MM.1S (cell line): ENCODE measurements at regions not wholly inside any gene's neighbourhood (a gene's known extent, or its start where the extent isn't known, plus 50 kb on each side); places are given as distances from the start of the nearest gene placed in this dataset.

Experiments
- DNase-seq: peaks from one replicate; pipeline ENCODE4 v3.0.0-alpha.2; 2015
- H2AFZ ChIP-seq: fragments of 300-600 bp; sonication (generic); 2 replicates; pipeline ENCODE4 v1.6.0; 2016; ENCODE audit warnings: antibody characterized with exemption, low read length
- H3F3A ChIP-seq: fragments of 300-600 bp; sonication (generic); 2 replicates; pipeline ENCODE4 v1.6.1; 2016; ENCODE audit warnings: mild to moderate bottlenecking, antibody characterized with exemption, low read length, moderate library complexity, mixed read lengths; ENCODE audit not compliant: insufficient read depth
- H3K27ac ChIP-seq: fragments of 300-600 bp; sonication (generic); 2 replicates; pipeline ENCODE4 v1.5.1; 2016; ENCODE audit warnings: mild to moderate bottlenecking, low read length
- H3K27me3 ChIP-seq: fragments of 300-600 bp; sonication (generic); replicated peaks from 2 replicates; pipeline ENCODE4 v1.6.0; 2016; ENCODE audit warnings: low read length; ENCODE audit not compliant: insufficient read depth
- H3K36me3 ChIP-seq: fragments of 300-600 bp; sonication (generic); replicated peaks from 2 replicates; pipeline ENCODE4 v1.6.1; 2016; ENCODE audit warnings: mild to moderate bottlenecking, low read length, mixed read lengths; ENCODE audit not compliant: insufficient read depth
- H3K4me1 ChIP-seq: fragments of 300-600 bp; sonication (generic); 2 replicates; pipeline ENCODE4 v1.6.1; 2016; ENCODE audit warnings: low read length, mixed read lengths
- H3K4me2 ChIP-seq: fragments of 300-600 bp; sonication (generic); 2 replicates; pipeline ENCODE4 v1.6.0; 2016; ENCODE audit warnings: low read depth, low read length
- H3K4me3 ChIP-seq: fragments of 300-600 bp; sonication (generic); 2 replicates; pipeline ENCODE4 v1.5.1; 2016; ENCODE audit warnings: low read length, mixed read lengths
- H3K79me2 ChIP-seq: fragments of 300-600 bp; sonication (generic); 2 replicates; pipeline ENCODE4 v1.6.1; 2016; ENCODE audit warnings: mixed run types, low read length, mixed read lengths
- H3K9ac ChIP-seq: fragments of 300-600 bp; sonication (generic); 2 replicates; pipeline ENCODE4 v1.6.1; 2016; ENCODE audit warnings: low read length, mixed read lengths
- H3K9me2 ChIP-seq: fragments of 300-600 bp; sonication (generic); replicated peaks from 2 replicates; pipeline ENCODE4 v1.6.1; 2016; ENCODE audit warnings: mild to moderate bottlenecking, low read length, mixed read lengths; ENCODE audit not compliant: insufficient read depth
- H3K9me3 ChIP-seq: fragments of 300-600 bp; sonication (generic); replicated peaks from 2 replicates; pipeline ENCODE4 v1.6.1; 2016; ENCODE audit warnings: mild to moderate bottlenecking, low read length, mixed read lengths; ENCODE audit not compliant: insufficient read depth
- H4K20me1 ChIP-seq: fragments of 300-600 bp; sonication (generic); 2 replicates; pipeline ENCODE4 v1.6.1; 2016; ENCODE audit warnings: mild to moderate bottlenecking, low read length, moderate library complexity, mixed read lengths; ENCODE audit not compliant: insufficient read depth
- EZH2 ChIP-seq: fragments of 300-600 bp; sonication (generic); optimal IDR thresholded peaks from 2 replicates; pipeline ENCODE3; 2017; ENCODE audit warnings: low read depth, mild to moderate bottlenecking, antibody characterized with exemption, low read length, mixed read lengths
- EZH2phosphoT487 ChIP-seq: fragments of 300-600 bp; sonication (generic); IDR thresholded peaks from 2 replicates; pipeline ENCODE4 v1.6.1; 2018; ENCODE audit warnings: antibody characterized with exemption, low read length
- TF ChIP-seq, protein P1 (sequence below): fragments of 300-600 bp; sonication (generic); IDR thresholded peaks from 2 replicates; pipeline ENCODE4 v1.5.1; 2016; ENCODE audit warnings: antibody characterized with exemption, low read length, mixed read lengths

DNA sequence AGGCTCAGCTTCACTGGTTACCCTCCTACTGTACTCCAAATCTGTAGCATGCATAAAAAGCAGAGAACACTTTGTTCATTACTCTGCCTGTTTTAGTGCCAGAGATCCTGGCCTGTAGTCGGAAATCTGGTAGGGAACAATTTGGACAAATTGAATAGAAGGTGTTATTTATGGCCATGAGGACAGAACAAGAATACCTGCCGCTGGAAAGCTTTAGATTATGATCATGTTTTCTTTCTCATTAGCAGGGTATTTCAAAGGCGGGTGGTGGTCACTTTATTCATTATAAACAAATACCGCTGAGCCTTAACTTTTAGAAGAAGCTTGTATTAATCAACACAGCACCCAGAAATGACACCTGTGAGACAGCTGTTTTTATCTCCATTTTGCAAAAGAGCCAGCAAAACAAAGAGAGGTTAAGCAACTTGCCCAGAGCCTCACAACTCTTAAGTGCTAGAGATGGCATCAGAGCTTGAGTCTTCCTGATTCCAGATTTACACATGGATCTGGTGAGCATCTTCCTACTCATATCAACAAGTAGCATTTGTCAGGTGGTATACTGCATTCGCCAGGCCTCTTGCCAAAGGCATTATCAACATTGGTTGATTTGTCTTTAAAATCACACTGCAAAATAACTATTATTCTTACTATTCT is 110.5 kb downstream of the LCA5 start:
- H3K9me3 ChIP-seq: no peaks in the 10 kb centered on the region
- H3K27me3 ChIP-seq: no peaks in the 10 kb centered on the region
- no peak overlapping the region for H3K4me2 ChIP-seq
- H3K9ac ChIP-seq: no peak overlapping the region
- H3K4me1 ChIP-seq: no peaks in the 10 kb centered on the region
- H2AFZ ChIP-seq: no peak overlapping the region
- no peaks in the 10 kb centered on the region for H3F3A ChIP-seq
- no peaks in the 10 kb centered on the region for H3K79me2 ChIP-seq
- no peak overlapping the region for H3K4me3 ChIP-seq
- H3K27ac ChIP-seq: no peak overlapping the region
- no peaks in the 10 kb centered on the region for H3K9me2 ChIP-seq
- H3K36me3 ChIP-seq: no peaks in the 10 kb centered on the region
- no peak for DNase-seq
- TF ChIP-seq EZH2 (no peak), EZH2phosphoT487 (no peak)
- TF ChIP-seq, protein P1, sequence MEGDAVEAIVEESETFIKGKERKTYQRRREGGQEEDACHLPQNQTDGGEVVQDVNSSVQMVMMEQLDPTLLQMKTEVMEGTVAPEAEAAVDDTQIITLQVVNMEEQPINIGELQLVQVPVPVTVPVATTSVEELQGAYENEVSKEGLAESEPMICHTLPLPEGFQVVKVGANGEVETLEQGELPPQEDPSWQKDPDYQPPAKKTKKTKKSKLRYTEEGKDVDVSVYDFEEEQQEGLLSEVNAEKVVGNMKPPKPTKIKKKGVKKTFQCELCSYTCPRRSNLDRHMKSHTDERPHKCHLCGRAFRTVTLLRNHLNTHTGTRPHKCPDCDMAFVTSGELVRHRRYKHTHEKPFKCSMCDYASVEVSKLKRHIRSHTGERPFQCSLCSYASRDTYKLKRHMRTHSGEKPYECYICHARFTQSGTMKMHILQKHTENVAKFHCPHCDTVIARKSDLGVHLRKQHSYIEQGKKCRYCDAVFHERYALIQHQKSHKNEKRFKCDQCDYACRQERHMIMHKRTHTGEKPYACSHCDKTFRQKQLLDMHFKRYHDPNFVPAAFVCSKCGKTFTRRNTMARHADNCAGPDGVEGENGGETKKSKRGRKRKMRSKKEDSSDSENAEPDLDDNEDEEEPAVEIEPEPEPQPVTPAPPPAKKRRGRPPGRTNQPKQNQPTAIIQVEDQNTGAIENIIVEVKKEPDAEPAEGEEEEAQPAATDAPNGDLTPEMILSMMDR: no peak
- H4K20me1 ChIP-seq: no peaks in the 10 kb centered on the region

DNA sequence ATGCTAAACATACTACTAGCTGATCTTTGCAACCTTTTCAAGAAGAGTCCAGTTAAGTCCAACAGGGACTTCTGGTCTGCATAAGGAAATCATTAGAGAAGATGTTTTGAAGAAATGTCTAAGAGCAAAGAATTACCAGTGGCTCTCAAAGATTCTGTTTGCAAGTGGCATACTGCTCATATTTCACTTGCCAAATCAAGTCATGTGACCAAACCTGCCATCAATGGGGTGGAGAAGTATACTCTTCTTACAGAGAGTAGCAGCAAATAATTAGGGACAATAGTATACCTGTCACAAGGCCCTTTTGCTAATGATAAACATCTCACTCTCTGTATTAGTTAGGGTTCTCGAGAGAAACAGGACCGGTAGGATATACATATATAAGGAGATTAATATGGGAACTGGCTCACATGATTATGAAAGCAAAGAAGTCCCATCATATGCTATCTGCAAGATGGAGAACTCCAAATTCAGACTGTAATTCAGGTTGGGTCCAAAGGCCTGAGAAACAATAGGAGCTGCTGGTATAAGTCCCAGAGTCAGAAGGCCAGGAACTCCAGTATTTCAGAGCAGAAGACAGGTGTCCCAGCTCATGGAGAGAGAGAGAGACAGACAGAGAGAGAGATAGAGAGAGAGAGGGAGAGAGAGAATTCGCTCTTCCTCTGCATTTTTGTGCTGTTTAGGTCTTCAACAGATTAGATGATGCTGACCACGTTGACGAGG is 111.5 kb downstream of the LCA5 start:
- Histone ChIP-seq H3K9ac (no peak overlapping the region), H3K9me3 (no peaks in the 10 kb centered on the region), H3F3A (no peaks in the 10 kb centered on the region), H3K4me3 (no peak overlapping the region), H3K4me1 (no peaks in the 10 kb centered on the region), H3K27me3 (no peaks in the 10 kb centered on the region), H2AFZ (no peak overlapping the region), H3K4me2 (no peak overlapping the region), H3K27ac (no peak overlapping the region), H3K36me3 (no peaks in the 10 kb centered on the region), H4K20me1 (no peaks in the 10 kb centered on the region), H3K79me2 (no peaks in the 10 kb centered on the region), H3K9me2 (no peaks in the 10 kb centered on the region)
- TF ChIP-seq, protein P1: no peak
- TF ChIP-seq EZH2 (no peak), EZH2phosphoT487 (no peak)
- no peak for DNase-seq

DNA sequence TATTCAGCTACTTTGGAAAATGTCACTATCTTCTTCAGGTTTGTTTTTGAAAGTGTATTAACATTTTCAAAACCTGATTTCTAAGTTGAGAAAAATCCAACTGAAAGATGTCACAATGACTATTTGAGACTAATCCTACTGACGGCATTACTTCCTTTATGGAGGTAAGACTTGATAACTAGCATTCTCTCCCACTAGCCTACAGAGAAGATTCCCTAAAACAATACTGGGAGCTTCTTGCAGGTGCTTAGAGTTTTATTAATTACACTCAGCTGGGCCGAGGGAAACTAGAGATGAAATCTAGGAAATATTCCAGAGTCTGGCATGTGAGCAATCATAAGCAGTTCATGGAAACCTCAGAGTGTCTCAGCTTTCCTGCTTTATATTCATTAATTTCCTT is 114.0 kb downstream of the LCA5 start:
- H3K27ac ChIP-seq: no peak overlapping the region
- no peak overlapping the region for H3K9ac ChIP-seq
- H3K9me2 ChIP-seq: no peaks in the 10 kb centered on the region
- no peaks in the 10 kb centered on the region for H4K20me1 ChIP-seq
- H3K4me1 ChIP-seq: no peaks in the 10 kb centered on the region
- H3K27me3 ChIP-seq: no peaks in the 10 kb centered on the region
- no peak overlapping the region for H3K4me2 ChIP-seq
- no peak overlapping the region for H2AFZ ChIP-seq
- H3K79me2 ChIP-seq: no peaks in the 10 kb centered on the region
- no peak for DNase-seq
- TF ChIP-seq EZH2: no peak
- TF ChIP-seq, protein P1: no peak
- no peak for TF ChIP-seq EZH2phosphoT487
- H3F3A ChIP-seq: no peaks in the 10 kb centered on the region
- H3K9me3 ChIP-seq: no peaks in the 10 kb centered on the region
- H3K4me3 ChIP-seq: no peak overlapping the region
- H3K36me3 ChIP-seq: no peaks in the 10 kb centered on the region
